Calu3 (cell line): ENCODE measurements at regions not wholly inside any gene's neighbourhood (a gene's known extent, or its start where the extent isn't known, plus 50 kb on each side); places are given as distances from the start of the nearest gene placed in this dataset.
"Not testable (repeated sequence)": the region's sequence is repeated elsewhere in the genome, so short reads cannot be mapped to it uniquely, and the experiment has no call there.

Source experiments
- BruUV-seq: library from RNA; stranded (reverse); fragments of 400-500 nt; replicated peaks from 2 replicates; lab custom pipeline; 2021; lab: Mats Ljungman, UMichigan
- CTCF ChIA-PET: fragments of 300-600 bp; sonication (Branson Sonifier 250); formaldehyde crosslinking; loops from one replicate; lab custom pipeline; 2022; ENCODE audit warnings: antibody characterized with exemption; lab: Charles Lee
- DNase-seq: peaks from one replicate; pipeline ENCODE4 v3.0.0; 2022
- H3K27ac Mint-ChIP-seq: one replicate; pipeline ENCODE4 v1.8.0; 2022; ENCODE audit warnings: mixed read lengths; ENCODE audit not compliant: unreplicated experiment
- H3K27me3 Mint-ChIP-seq: one replicate; pipeline ENCODE4 v1.8.0; 2022; ENCODE audit warnings: mixed read lengths; ENCODE audit not compliant: unreplicated experiment
- H3K36me3 Mint-ChIP-seq: one replicate; pipeline ENCODE4 v1.8.0; 2022; ENCODE audit warnings: mild to moderate bottlenecking, moderate library complexity, mixed read lengths; ENCODE audit not compliant: insufficient read depth, unreplicated experiment
- H3K4me1 Mint-ChIP-seq: one replicate; pipeline ENCODE4 v1.8.0; 2022; ENCODE audit warnings: mild to moderate bottlenecking, low read depth, mixed read lengths; ENCODE audit not compliant: unreplicated experiment
- H3K4me3 Mint-ChIP-seq: one replicate; pipeline ENCODE4 v1.8.0; 2022; ENCODE audit warnings: mild to moderate bottlenecking, low read depth, moderate library complexity, mixed read lengths; ENCODE audit not compliant: unreplicated experiment
- H3K9me3 Mint-ChIP-seq: one replicate; pipeline ENCODE4 v1.8.0; 2022; ENCODE audit warnings: low read depth, mixed read lengths; ENCODE audit not compliant: unreplicated experiment
- intact Hi-C: fragments of 100-400 bp; cut with micrococcal nuclease; formaldehyde crosslinking; loops from one replicate; pipeline ENCODE4 v1.10.0; 2022; ENCODE audit not compliant: unreplicated experiment
- TF ChIP-seq, protein P1 (sequence below): fragments of 200-600 bp; IDR thresholded peaks from one replicate; pipeline ENCODE4 v1.8.0; 2022; ENCODE audit warnings: antibody characterized with exemption; ENCODE audit not compliant: unreplicated experiment

DNA sequence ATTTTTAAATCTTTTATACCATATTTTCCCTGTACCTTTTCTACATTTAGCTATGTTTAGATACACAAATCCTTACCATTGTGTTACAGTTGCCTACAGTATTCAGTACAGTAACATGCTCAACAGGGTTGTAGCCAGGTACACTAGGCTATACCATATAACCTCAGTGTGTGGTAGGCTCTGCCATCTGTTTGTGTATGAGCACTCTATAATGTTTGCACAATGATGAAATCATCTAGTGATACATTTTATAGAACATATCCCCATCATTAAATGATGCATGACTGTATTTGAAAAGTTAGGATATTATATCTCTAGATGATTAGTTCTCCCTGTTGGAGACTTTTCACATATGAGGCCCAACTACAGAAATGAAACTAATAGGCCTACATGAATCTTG lies 188.6 kb downstream of the STK31 start:
- DNase-seq, result no peak
- H3K36me3 Mint-ChIP-seq, result no peaks in the 10 kb centered on the region
- TF ChIP-seq, protein P1, sequence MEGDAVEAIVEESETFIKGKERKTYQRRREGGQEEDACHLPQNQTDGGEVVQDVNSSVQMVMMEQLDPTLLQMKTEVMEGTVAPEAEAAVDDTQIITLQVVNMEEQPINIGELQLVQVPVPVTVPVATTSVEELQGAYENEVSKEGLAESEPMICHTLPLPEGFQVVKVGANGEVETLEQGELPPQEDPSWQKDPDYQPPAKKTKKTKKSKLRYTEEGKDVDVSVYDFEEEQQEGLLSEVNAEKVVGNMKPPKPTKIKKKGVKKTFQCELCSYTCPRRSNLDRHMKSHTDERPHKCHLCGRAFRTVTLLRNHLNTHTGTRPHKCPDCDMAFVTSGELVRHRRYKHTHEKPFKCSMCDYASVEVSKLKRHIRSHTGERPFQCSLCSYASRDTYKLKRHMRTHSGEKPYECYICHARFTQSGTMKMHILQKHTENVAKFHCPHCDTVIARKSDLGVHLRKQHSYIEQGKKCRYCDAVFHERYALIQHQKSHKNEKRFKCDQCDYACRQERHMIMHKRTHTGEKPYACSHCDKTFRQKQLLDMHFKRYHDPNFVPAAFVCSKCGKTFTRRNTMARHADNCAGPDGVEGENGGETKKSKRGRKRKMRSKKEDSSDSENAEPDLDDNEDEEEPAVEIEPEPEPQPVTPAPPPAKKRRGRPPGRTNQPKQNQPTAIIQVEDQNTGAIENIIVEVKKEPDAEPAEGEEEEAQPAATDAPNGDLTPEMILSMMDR, result no peak
- CTCF ChIA-PET, result interaction anchor here (0.6 kb wide), 1 partner anchor 111 kb away, joined by 4 read pairs; no protein-coding TSS in a partner anchor
- no peaks in the 10 kb centered on the region for H3K4me1 Mint-ChIP-seq
- BruUV-seq, result no TSS peak
- peaks cover 54% of the 10 kb centered on the region for H3K27me3 Mint-ChIP-seq
- intact Hi-C loops, result no loop called here
- no peak overlapping the region for H3K27ac Mint-ChIP-seq
- H3K9me3 Mint-ChIP-seq, result no peaks in the 10 kb centered on the region
- no peak overlapping the region for H3K4me3 Mint-ChIP-seq

DNA sequence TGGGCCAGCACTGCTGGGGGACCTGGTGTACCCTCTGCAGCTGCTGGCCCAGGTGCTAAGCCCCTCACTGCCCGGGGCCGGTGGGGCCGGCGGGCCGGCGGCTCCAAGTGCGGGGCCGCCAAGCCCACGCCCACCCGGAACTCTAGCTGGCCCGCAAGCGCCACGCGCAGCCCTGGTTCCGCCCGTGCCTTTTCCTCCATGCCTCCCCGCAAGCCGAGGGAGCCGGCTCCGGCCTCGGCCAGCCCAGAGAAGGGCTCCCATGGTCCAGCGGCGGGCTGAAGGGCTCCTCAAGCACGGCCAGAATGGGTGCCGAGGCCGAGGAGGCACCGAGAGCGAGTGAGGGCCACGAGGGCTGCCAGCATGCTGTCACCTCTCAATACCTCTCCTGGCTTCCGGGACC lies 194.9 kb downstream of the STK31 start:
- DNase-seq, H3K4me1 Mint-ChIP-seq, intact Hi-C loops, H3K27ac Mint-ChIP-seq, H3K36me3 Mint-ChIP-seq, H3K9me3 Mint-ChIP-seq, BruUV-seq, H3K4me3 Mint-ChIP-seq: not testable (repeated sequence)
- peaks cover 79% of the 10 kb centered on the region for H3K27me3 Mint-ChIP-seq
- CTCF ChIA-PET, result interaction anchor here (0.5 to 0.7 kb wide), 3 partner anchors 13 to 1108 kb away, joined by 3 to 5 read pairs (median 4); no protein-coding TSS in a partner anchor

DNA sequence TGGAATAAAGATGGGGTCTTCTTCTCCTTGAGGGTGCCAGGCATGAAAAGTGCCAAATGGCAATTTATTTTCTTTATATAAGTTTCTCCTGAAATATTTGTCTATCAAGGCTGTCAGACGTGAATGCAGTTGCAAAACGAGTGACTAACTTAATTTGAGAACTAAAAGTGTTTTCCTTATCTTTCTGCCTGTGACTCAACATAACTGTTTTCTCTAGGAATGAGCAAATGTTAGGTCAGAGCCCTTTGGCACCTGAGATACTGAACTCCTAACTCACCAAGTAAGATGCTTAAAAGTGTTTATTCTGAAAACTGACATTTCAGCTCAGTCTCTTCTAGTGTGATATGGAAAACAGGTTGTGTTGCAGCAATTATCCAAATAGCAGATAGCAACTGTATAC lies 197.0 kb downstream of the STK31 start:
- Mint-ChIP-seq H3K9me3 (no peaks in the 10 kb centered on the region), H3K4me1 (no peaks in the 10 kb centered on the region), H3K27me3 (peaks cover 72% of the 10 kb centered on the region), H3K4me3 (no peak overlapping the region), H3K27ac (no peak overlapping the region), H3K36me3 (no peaks in the 10 kb centered on the region)
- no TSS peak for BruUV-seq
- no peak for DNase-seq
- intact Hi-C loops, result no loop called here
- CTCF ChIA-PET, result no interaction called here
- TF ChIP-seq, protein P1, result no peak

DNA sequence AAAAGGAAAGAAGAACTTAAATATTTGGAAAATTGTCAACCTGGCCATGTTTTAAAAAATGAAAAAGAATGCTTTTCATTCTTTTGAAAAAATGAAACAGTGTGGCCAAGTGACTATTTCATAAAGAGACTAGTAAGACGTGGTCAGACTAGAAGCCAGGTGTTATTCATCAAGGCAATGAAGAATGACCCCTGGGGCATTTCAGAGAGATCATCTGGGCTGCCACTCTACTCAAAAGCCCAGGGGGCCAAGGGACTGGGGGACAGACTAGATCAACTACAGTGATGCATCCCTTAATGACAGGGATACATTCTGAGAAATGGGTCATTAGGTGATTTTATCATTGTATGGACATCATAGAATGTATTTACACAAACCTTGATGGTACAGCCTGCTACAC lies 199.4 kb downstream of the STK31 start:
- H3K4me3 Mint-ChIP-seq, result no peak overlapping the region
- DNase-seq, result no peak
- H3K27me3 Mint-ChIP-seq, result peaks cover 72% of the 10 kb centered on the region
- no peaks in the 10 kb centered on the region for H3K9me3 Mint-ChIP-seq
- CTCF ChIA-PET, result no interaction called here
- no TSS peak for BruUV-seq
- H3K4me1 Mint-ChIP-seq, result no peaks in the 10 kb centered on the region
- no peaks in the 10 kb centered on the region for H3K36me3 Mint-ChIP-seq
- TF ChIP-seq, protein P1, result no peak
- intact Hi-C loops, result no loop called here
- no peak overlapping the region for H3K27ac Mint-ChIP-seq

DNA sequence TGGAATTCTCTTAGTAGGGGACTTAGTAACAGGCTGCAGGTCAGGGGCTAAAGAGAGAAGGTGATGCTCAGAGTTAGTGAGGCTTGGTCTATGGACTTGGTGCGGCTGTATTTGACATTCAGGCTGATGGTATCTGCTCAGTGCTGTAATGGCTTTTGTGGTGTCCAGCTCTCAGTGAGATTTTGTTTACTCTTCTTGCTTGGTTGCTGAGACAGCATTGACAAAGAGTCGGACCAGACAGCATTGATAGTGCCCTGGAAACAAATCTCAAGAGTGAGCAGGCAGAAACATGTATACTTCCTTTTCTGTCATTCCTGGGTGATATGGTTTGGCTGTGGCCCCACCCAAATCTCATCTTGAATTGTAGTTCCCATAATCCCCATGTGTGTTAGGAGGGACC lies 202.0 kb downstream of the STK31 start:
- Mint-ChIP-seq H3K4me3 (no peak overlapping the region), H3K27me3 (peaks cover 71% of the 10 kb centered on the region), H3K27ac (no peak overlapping the region), H3K9me3 (no peaks in the 10 kb centered on the region), H3K36me3 (no peaks in the 10 kb centered on the region), H3K4me1 (no peaks in the 10 kb centered on the region)
- TF ChIP-seq, protein P1, result no peak
- CTCF ChIA-PET, result no interaction called here
- no TSS peak for BruUV-seq
- intact Hi-C loops, result no loop called here
- no peak for DNase-seq
